ENCODE measurements at regions not wholly inside any gene's neighbourhood (a gene's known extent, or its start where the extent isn't known, plus 50 kb on each side); places are given as distances from the start of the nearest gene placed in this dataset.

DNA sequence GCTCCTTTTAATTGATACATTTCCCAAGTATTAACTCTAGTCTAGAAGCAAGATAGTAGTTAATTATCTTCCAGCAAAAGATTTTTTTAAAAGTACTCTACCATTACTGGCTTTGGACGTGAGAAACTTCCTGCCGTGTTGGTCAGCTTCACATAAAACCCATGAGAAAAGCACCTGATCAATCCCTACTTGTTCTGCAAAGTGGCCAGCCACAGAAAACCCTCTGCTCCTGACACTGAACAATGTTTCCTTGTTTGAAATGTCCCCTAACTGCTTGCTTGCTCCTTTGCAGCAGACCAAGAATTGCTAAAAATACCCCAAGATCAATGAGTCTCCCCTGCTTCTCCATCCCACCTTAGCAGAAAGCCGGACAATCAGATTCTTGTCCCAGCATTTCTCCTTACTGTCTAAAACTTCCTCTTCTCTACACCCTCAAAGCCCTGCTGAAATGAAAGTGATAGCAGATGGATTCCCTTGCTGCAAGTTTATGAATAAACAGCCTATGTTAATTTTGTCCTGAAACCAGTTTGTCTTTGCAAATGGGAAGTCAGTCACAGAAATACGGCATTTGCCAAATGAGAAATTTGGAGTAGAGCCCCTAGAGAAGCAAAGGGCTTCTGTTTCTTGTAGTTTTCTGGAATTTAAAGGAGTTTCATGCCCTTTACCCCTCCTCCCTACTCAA is 207.1 kb upstream of the ARHGAP20 start:
- TF ChIP-seq, protein P1, sequence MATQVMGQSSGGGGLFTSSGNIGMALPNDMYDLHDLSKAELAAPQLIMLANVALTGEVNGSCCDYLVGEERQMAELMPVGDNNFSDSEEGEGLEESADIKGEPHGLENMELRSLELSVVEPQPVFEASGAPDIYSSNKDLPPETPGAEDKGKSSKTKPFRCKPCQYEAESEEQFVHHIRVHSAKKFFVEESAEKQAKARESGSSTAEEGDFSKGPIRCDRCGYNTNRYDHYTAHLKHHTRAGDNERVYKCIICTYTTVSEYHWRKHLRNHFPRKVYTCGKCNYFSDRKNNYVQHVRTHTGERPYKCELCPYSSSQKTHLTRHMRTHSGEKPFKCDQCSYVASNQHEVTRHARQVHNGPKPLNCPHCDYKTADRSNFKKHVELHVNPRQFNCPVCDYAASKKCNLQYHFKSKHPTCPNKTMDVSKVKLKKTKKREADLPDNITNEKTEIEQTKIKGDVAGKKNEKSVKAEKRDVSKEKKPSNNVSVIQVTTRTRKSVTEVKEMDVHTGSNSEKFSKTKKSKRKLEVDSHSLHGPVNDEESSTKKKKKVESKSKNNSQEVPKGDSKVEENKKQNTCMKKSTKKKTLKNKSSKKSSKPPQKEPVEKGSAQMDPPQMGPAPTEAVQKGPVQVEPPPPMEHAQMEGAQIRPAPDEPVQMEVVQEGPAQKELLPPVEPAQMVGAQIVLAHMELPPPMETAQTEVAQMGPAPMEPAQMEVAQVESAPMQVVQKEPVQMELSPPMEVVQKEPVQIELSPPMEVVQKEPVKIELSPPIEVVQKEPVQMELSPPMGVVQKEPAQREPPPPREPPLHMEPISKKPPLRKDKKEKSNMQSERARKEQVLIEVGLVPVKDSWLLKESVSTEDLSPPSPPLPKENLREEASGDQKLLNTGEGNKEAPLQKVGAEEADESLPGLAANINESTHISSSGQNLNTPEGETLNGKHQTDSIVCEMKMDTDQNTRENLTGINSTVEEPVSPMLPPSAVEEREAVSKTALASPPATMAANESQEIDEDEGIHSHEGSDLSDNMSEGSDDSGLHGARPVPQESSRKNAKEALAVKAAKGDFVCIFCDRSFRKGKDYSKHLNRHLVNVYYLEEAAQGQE (IDR thresholded peaks at IDR 0.05), result no peak
- TF ChIP-seq, protein P2, sequence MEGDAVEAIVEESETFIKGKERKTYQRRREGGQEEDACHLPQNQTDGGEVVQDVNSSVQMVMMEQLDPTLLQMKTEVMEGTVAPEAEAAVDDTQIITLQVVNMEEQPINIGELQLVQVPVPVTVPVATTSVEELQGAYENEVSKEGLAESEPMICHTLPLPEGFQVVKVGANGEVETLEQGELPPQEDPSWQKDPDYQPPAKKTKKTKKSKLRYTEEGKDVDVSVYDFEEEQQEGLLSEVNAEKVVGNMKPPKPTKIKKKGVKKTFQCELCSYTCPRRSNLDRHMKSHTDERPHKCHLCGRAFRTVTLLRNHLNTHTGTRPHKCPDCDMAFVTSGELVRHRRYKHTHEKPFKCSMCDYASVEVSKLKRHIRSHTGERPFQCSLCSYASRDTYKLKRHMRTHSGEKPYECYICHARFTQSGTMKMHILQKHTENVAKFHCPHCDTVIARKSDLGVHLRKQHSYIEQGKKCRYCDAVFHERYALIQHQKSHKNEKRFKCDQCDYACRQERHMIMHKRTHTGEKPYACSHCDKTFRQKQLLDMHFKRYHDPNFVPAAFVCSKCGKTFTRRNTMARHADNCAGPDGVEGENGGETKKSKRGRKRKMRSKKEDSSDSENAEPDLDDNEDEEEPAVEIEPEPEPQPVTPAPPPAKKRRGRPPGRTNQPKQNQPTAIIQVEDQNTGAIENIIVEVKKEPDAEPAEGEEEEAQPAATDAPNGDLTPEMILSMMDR (IDR thresholded peaks at IDR 0.05; ENCODE audit: low read depth, low read length, missing input control), result no peak
- TF ChIP-seq RXRA (IDR thresholded peaks at IDR 0.05), result no peak
- TF ChIP-seq TAF1 (conservative IDR thresholded peaks at IDR 0.05), result no peak
- TF ChIP-seq, protein P3, sequence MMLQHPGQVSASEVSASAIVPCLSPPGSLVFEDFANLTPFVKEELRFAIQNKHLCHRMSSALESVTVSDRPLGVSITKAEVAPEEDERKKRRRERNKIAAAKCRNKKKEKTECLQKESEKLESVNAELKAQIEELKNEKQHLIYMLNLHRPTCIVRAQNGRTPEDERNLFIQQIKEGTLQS (IDR thresholded peaks at IDR 0.05), result no peak
- TF ChIP-seq RAD21 (IDR thresholded peaks at IDR 0.05), result no peak
- TF ChIP-seq HNF4A (conservative IDR thresholded peaks at IDR 0.05), result no peak
- TF ChIP-seq YY1 (IDR thresholded peaks at IDR 0.05), result no peak
